ENCODE measurements at regions not wholly inside any gene's neighbourhood (a gene's known extent, or its start where the extent isn't known, plus 50 kb on each side); places are given as distances from the start of the nearest gene placed in this dataset.

GRCh38 chr1:103162360-103162759 lies 54.0 kb upstream of the COL11A1 start:
- in situ Hi-C loops (cut with HindIII; ENCODE audit: low pct_unique_long_range_greater_than_20kb, low sequenced_read_pairs), result no loop called here
- no peak for DNase-seq (ENCODE audit: low read depth in 1 of 2, low spot score in 1 of 2)
- no peak for TF ChIP-seq JUND (IDR thresholded peaks at IDR 0.05; ENCODE audit: low read depth)

DNA sequence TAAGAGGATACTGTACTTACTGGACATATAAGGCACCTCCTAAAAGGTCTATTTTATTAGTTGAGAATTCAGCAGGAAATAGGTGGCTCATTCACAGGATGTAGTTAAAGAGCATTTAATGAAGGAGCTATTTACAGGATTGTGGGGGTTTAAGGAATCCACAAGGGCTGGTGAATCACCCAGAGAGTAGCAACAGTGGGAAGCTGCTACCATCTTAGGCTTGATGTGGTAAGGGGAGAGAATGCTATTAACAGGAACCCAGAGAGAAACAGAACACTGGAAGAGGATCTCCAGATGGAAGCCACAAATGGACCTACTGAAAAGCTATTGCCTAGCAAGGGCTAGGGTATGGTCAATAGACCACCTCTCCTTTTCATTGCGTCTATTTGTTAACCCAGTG lies 52.0 kb upstream of the COL11A1 start:
- in situ Hi-C loops (cut with HindIII; ENCODE audit: low pct_unique_long_range_greater_than_20kb, low sequenced_read_pairs), result no loop called here
- no peak for DNase-seq (ENCODE audit: low read depth in 1 of 2, low spot score in 1 of 2)
- no peak for TF ChIP-seq JUND (IDR thresholded peaks at IDR 0.05; ENCODE audit: low read depth)
